Caco-2 (cell line): ENCODE measurements at regions not wholly inside any gene's neighbourhood (a gene's known extent, or its start where the extent isn't known, plus 50 kb on each side); places are given as distances from the start of the nearest gene placed in this dataset.

Experiments used
- BruUV-seq: library from RNA; stranded (reverse); fragments of 400-500 nt; replicated peaks from 2 replicates; lab custom pipeline; 2021; lab: Mats Ljungman, UMichigan
- CTCF ChIA-PET: fragments of 300-600 bp; sonication (Branson Sonifier 250); formaldehyde crosslinking; loops from one replicate; lab custom pipeline; 2022; ENCODE audit warnings: antibody characterized with exemption; lab: Charles Lee
- POLR2A ChIA-PET: fragments of 300-600 bp; sonication (Branson Sonifier 250); formaldehyde crosslinking; loops from one replicate; lab custom pipeline; 2022; ENCODE audit warnings: antibody characterized with exemption; lab: Charles Lee
- DNase-seq, 2 experiments: peaks; one replicate each; pipeline versions ENCODE4 v3.0.0 to v3.0.0-alpha.2; 2020 to 2022
- H3K27me3 ChIP-seq: replicated peaks from 2 replicates; pipeline ENCODE4 v1.6.0; 2011; ENCODE audit warnings: low read length; ENCODE audit not compliant: control insufficient read depth, insufficient read depth
- H3K36me3 ChIP-seq: 2 replicates; pipeline ENCODE4 v1.5.1; 2011; ENCODE audit warnings: low read length; ENCODE audit not compliant: control insufficient read depth, insufficient read depth
- H3K4me1 ChIP-seq: fragments of 250-450 bp; sonication (Bioruptor Pico); 2 replicates; pipeline ENCODE4 v1.5.1; 2020; ENCODE audit warnings: mild to moderate bottlenecking
- H3K4me3 ChIP-seq: 2 replicates; pipeline ENCODE4 v1.5.1; 2011; ENCODE audit warnings: low read depth, mild to moderate bottlenecking, control low read depth, low read length
- H3K9me3 ChIP-seq: fragments of 250-450 bp; sonication (Bioruptor Pico); 2 replicates; pipeline ENCODE4 v1.5.1; 2020; ENCODE audit warnings: mild to moderate bottlenecking, moderate library complexity
- H3K27ac Mint-ChIP-seq: one replicate; pipeline ENCODE4 v1.8.0; 2022; ENCODE audit warnings: mixed read lengths; ENCODE audit not compliant: unreplicated experiment
- H3K27me3 Mint-ChIP-seq: one replicate; pipeline ENCODE4 v1.8.0; 2022; ENCODE audit warnings: mixed read lengths; ENCODE audit not compliant: insufficient read depth, unreplicated experiment
- H3K36me3 Mint-ChIP-seq: one replicate; pipeline ENCODE4 v1.8.0; 2022; ENCODE audit warnings: mild to moderate bottlenecking, mixed read lengths; ENCODE audit not compliant: insufficient read depth, unreplicated experiment
- H3K4me1 Mint-ChIP-seq: one replicate; pipeline ENCODE4 v1.8.0; 2022; ENCODE audit warnings: low read depth, mixed read lengths; ENCODE audit not compliant: unreplicated experiment
- H3K4me3 Mint-ChIP-seq: one replicate; pipeline ENCODE4 v1.8.0; 2022; ENCODE audit warnings: mild to moderate bottlenecking, moderate library complexity, mixed read lengths; ENCODE audit not compliant: unreplicated experiment
- H3K9me3 Mint-ChIP-seq: one replicate; pipeline ENCODE4 v1.8.0; 2022; ENCODE audit warnings: mixed read lengths; ENCODE audit not compliant: unreplicated experiment
- CTCF ChIP-seq, 2 experiments: fragments of 200-600 bp in 1 of 2; IDR thresholded peaks; 1 replicate in 1 of 2; 2 replicates in 1 of 2; pipeline versions ENCODE4 v1.5.1 to v1.8.0; 2011 to 2022; ENCODE audit warnings: antibody characterized with exemption in 1 of 2, control low read depth in 1 of 2, inconsistent platforms in 1 of 2, low read depth in 1 of 2, low read length in 1 of 2, mild to moderate bottlenecking in 1 of 2, moderate library complexity in 1 of 2; ENCODE audit not compliant: insufficient read depth in 1 of 2, severe bottlenecking in 1 of 2, unreplicated experiment in 1 of 2
- intact Hi-C: fragments of 100-400 bp; cut with micrococcal nuclease; formaldehyde crosslinking; loops from one replicate; pipeline ENCODE4 v1.10.0; 2022; ENCODE audit not compliant: unreplicated experiment

DNA sequence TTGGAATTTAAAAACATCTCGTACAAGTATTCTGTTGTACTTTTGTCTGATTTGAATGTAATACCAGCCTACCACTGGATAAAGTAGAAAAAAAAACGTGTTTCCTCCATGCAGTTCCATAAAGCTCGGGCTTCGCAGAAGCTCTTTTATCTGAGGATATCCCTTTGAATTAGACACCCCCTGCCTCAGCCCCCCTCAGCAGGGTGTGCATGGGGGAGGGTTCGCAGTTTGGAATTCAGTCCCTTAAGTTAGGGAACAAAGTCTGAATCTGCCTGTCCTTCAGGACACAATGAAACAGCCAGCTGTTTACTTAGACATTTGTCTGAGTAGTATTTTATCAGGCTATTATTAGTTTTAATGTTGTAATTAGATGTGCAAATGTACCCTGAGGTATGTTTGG is 234.0 kb upstream of the CAND1 start:
- DNase-seq: no peak
- no peak for TF ChIP-seq CTCF (IDR thresholded peaks at IDR 0.05; ENCODE audit: insufficient read depth in 1 of 2, low read depth in 1 of 2, low read length in 1 of 2, severe bottlenecking in 1 of 2, unreplicated experiment in 1 of 2)
- H3K9me3 Mint-ChIP-seq: no peaks in the 10 kb centered on the region
- no peaks in the 10 kb centered on the region for H3K9me3 ChIP-seq
- H3K4me1 ChIP-seq: no peaks in the 10 kb centered on the region
- intact Hi-C loops: no loop called here
- BruUV-seq: no TSS peak
- ChIA-PET CTCF (no interaction called here), POLR2A (no interaction called here)
- H3K27me3 Mint-ChIP-seq: peaks cover 11% of the 10 kb centered on the region
- no peak overlapping the region for H3K27ac Mint-ChIP-seq
- no peaks in the 10 kb centered on the region for H3K27me3 ChIP-seq
- no peaks in the 10 kb centered on the region for H3K36me3 ChIP-seq
- H3K4me1 Mint-ChIP-seq: no peaks in the 10 kb centered on the region
- no peak overlapping the region for H3K4me3 ChIP-seq
- no peaks in the 10 kb centered on the region for H3K36me3 Mint-ChIP-seq
- H3K4me3 Mint-ChIP-seq: no peak overlapping the region

DNA sequence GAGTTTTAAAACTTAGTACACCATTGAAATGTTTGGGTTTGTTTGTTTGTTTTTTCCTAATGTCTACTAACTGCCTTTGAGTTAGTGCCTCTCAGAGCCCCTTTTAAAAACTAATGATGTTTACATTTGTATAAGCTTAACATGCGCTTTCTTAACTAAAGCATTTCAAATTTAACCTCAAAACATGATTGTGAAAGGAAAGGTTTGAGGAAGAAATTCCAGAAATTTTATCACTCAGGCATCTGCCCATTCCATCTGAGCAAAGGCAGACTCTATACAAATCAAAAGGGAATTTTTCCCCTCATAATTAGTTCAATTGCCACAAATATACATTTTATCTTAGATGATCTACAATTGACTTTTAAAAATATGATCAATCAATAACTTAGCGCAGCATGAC is 230.7 kb upstream of the CAND1 start:
- Histone ChIP-seq H3K4me3 (no peak overlapping the region), H3K27me3 (no peaks in the 10 kb centered on the region), H3K4me1 (no peaks in the 10 kb centered on the region), H3K36me3 (no peaks in the 10 kb centered on the region), H3K9me3 (no peaks in the 10 kb centered on the region)
- TF ChIP-seq CTCF (IDR thresholded peaks at IDR 0.05; ENCODE audit: insufficient read depth in 1 of 2, low read depth in 1 of 2, low read length in 1 of 2, severe bottlenecking in 1 of 2, unreplicated experiment in 1 of 2): no peak
- H3K9me3 Mint-ChIP-seq: no peaks in the 10 kb centered on the region
- POLR2A ChIA-PET: no interaction called here
- H3K36me3 Mint-ChIP-seq: no peaks in the 10 kb centered on the region
- no peak for DNase-seq
- no TSS peak for BruUV-seq
- no peaks in the 10 kb centered on the region for H3K4me1 Mint-ChIP-seq
- no peak overlapping the region for H3K27ac Mint-ChIP-seq
- CTCF ChIA-PET: no interaction called here
- H3K4me3 Mint-ChIP-seq: no peak overlapping the region
- H3K27me3 Mint-ChIP-seq: peaks cover 7% of the 10 kb centered on the region
- intact Hi-C loops: no loop called here

GRCh38 chr12:67039995-67040860 is 228.9 kb upstream of the CAND1 start:
- no peak overlapping the region for H3K4me3 Mint-ChIP-seq

More at GRCh38 chr12:67039995-67040860, 228.9 kb upstream of the CAND1 start:
- no peak for TF ChIP-seq CTCF (IDR thresholded peaks at IDR 0.05; ENCODE audit: insufficient read depth in 1 of 2, low read depth in 1 of 2, low read length in 1 of 2, severe bottlenecking in 1 of 2, unreplicated experiment in 1 of 2)
- Histone ChIP-seq H3K4me3 (no peak overlapping the region), H3K36me3 (no peaks in the 10 kb centered on the region), H3K4me1 (no peaks in the 10 kb centered on the region), H3K9me3 (no peaks in the 10 kb centered on the region), H3K27me3 (no peaks in the 10 kb centered on the region)
- no peak for DNase-seq
- ChIA-PET CTCF (no interaction called here), POLR2A (no interaction called here)
- H3K9me3 Mint-ChIP-seq: no peaks in the 10 kb centered on the region
- H3K36me3 Mint-ChIP-seq: no peaks in the 10 kb centered on the region
- intact Hi-C loops: no loop called here
- BruUV-seq: no TSS peak
- peaks cover 7% of the 10 kb centered on the region for H3K27me3 Mint-ChIP-seq
- H3K4me1 Mint-ChIP-seq: no peaks in the 10 kb centered on the region
- no peak overlapping the region for H3K27ac Mint-ChIP-seq
